ENCODE measurements at regions not wholly inside any gene's neighbourhood (a gene's known extent, or its start where the extent isn't known, plus 50 kb on each side); places are given as distances from the start of the nearest gene placed in this dataset.
"Not testable (repeated sequence)": the region's sequence is repeated elsewhere in the genome, so short reads cannot be mapped to it uniquely, and the experiment has no call there.

DNA sequence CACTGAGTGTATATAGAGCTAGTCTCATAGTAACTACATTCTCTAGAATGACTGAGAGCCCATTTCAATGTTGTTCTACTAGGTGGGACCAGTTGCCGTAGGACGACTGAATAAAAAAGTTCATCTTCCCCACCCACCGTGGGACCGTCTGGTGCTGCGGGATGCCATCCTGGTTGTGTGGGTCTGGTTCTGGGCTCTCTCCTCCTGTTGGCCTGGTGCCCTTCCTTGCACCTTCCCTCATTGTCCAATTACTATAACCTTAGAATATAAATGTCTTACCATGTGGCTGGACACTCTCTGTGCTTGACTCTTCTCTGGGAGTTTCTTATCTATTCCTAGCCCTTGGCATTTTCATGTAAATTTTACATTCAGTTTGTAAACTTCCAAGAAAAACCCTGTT, 344.4 kb downstream of the TCERG1L start:
- no peak for DNase-seq (ENCODE audit: low read depth)

DNA sequence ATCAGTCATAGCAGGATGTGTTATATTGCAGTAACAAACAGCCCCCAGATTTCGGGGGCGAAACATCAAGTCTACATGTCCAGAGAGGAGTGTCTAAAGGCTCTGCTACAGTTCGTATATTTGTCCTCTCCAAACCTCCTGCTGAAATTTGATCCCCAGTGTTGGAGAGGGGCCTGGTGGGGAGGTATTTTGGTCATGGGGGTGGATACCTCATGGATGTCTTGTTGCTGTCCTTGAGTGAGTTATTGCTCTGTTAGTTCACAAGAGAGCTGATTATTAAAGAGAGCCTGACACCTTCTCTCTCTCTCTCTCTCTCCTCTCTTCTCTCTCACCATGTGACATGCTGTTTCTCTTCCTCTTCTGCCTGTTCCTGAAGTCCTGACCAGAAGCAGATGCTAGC, 343.7 kb downstream of the TCERG1L start:
- DNase-seq (ENCODE audit: low read depth) = no peak

DNA sequence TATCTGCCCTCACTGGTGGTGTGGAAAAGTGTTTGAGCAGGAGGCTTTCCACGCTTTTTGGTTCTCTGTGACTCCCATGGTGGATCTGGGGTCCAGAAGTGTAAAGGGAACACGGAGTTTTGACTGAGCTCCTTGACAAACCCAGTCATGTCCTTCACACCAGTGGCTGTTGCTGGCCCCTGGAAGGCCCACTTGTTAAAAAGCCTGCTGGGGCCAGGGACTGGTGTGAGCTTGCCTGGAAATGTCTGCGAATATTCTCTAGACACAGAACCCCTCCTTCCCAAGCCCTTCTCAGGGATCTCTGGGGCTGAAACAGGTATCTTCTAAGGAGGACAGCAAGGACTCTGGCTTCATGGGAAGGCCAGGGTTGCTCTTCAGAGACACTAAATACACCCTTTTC, 343.0 kb downstream of the TCERG1L start:
- DNase-seq (ENCODE audit: low read depth) = no peak

DNA sequence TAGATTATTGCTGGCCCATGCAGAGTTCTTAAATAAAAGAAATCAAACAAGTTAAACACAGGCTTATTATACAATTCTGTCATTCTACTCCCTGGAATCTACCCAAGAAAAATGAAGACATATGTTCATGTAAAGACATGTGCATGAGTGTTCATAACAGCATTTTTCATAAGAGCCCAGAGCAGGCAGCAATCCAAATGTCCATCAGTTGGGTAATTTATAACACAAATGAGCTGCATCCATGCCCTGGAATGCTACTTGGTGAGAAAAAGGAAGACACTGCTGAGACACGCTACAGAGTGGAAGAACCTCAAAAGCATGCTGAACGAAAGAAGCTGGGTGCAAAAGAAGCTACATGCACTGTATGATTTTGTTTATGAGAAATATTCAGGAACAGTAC, 342.6 kb downstream of the TCERG1L start:
- no peak for DNase-seq (ENCODE audit: low read depth)

DNA sequence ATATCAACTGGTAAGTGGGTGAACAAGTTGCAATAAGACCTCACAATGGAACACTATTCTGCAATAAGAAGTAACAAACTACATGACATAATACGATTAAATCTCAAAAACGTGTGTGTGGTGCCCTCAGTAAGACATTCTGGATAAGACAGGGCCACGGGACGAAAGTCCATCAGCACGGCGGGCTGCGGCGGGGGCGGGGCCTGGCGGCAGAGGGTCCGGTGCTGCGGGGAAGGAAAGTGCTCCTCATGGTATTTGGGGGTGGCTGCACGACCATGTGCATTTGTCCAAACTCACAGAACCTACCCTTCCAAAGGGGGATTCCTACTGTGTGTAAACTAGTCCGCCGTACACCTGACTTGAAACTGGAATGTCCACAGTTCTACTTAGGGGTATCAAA, 341.8 kb downstream of the TCERG1L start:
- DNase-seq (ENCODE audit: low read depth) = no peak

DNA sequence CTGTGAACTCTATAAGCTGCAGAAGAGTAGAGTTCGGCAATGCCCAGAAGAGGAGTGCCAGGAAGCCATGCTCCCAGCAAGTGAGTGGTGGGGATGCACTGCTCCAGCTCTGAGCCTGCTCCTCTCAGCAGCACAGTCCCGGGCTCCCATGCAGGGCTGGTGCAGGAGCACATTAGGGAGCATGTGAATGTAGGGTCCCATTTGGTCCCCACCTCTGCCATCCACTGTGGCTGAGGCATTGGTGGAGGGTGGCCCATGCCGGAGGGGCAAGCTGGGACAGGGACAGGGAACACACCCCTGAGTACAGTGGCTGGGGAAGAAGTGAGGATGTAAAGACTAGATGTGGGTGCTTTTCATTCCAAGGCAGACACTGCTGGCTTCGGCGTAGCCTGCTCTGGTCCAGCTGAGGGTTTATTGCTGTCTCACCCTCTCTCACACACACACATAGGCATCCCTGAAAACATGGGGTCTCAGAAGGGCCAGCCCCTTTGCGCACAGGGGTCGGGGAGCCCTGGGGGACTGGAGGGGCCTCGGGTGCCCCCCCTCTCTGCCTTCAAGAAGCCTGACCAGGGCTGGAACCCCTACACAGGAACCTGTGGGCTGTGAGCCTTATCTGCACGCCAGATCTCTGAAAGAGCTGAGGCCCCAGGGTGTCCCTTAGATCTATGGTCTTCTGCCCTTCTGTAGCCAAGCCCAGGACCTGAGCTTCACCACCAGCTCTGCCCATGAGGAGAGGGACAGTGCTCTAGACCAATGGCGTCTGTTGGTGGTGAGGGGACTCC, 341.0 kb downstream of the TCERG1L start:
- DNase-seq (ENCODE audit: low read depth) = no peak

DNA sequence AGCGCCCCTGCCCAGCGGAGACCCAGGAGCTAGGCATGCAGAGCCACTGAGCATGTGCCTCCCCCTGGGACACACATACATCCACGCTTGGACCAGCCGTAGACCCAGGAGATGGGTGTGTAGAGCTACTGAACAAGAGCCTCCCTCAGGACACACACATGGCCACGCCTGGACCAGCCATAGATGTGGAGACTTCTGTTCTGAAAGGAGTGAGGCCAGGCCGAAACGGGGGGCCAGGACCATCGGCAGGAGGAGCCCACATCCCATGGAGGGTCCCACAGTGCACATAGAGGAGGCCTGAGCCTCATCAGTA, 340.4 kb downstream of the TCERG1L start:
- no peak for DNase-seq (ENCODE audit: low read depth)

DNA sequence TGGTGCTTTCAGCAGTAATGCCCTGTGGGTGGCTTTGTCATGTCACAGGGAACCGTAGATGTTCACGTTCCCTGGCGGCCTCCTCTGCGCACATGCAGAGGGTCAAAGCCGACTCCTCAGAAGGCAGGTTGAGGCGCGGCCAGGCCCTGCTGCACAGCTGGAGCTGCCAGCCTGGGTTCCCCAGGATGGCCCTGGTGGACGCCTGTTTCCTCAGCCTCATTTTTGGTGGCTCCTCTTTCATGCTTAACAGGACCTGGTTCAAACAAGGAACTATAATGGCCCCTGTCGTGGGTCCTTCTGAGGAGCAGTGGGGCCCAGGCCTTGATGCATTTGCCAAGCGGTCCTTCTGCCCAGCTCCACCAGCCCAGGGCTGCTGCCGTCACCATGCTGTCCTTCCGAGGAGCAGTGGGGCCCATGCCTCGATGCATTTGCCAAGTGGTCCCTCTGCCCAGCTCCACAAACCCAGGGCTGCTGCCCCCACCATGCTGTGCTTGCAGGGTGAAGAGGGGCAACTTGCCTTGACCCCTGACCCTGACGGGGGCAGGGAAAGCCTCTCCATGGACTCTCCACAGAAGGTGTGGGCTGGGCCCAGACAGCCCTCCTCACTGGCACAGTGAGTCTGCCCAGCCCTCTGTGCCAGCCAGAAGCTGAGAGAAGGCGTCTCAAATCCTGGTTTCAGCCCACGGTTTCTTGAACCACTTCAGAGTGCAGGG, 338.2 kb downstream of the TCERG1L start:
- no peak for DNase-seq (ENCODE audit: low read depth)

DNA sequence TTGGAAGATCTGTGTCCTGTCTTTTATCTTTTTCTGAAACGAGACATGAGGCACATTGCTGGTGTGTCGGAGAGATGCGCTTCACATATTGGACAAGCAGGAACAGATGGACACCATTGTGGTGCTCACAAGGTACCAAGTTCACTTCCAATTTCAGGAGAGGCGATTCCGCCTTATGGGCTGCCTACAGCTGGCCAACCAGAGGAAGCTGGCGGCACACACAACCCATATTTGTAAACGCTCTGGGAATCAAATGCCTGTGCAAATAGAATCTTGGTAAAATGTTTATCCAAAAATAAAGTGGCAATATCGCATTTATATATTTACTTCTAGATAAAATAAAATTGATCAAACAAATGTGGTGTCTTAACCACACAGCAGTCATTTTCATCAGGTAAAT, 337.4 kb downstream of the TCERG1L start:
- DNase-seq (ENCODE audit: low read depth) = no peak

DNA sequence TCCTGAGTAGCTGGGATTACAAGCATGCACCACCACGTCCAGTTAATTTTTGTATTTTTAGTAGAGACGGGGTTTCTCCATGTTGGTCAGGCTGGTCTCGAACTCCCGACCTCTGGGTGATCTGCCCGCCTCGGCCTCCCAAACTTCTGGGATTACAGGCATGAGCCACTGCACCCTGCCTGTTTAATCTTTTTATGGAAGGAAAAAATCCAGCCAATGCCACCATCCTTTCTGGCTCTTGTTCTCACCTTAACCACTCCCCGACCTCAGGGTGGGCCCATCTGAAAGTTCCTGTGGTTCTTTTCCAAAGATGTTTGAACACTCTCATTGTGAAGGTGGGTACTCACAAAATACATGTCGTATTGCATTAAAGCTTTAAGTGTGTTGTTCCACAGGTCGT, 336.2 kb downstream of the TCERG1L start:
- DNase-seq (ENCODE audit: low read depth) = not testable (repeated sequence)

DNA sequence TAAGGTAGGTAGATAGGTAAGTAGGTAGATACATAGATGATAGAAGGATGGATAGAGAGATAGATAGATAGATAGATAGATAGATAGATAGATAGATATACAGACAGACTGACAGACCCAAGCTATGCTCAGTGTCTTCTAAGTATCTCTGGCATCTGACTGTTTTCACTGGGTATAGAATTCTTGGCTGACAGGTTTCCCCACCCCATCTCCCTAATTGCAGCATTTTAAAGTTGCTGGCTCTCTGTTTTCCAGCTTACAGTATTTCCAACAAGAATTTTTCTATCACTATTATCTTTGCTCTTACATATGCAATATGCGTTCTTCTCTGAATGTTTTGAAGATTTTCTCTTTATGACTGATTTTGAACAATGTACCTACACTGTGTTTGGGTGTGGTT, 328.7 kb downstream of the TCERG1L start:
- no peak for DNase-seq (ENCODE audit: low read depth)

DNA sequence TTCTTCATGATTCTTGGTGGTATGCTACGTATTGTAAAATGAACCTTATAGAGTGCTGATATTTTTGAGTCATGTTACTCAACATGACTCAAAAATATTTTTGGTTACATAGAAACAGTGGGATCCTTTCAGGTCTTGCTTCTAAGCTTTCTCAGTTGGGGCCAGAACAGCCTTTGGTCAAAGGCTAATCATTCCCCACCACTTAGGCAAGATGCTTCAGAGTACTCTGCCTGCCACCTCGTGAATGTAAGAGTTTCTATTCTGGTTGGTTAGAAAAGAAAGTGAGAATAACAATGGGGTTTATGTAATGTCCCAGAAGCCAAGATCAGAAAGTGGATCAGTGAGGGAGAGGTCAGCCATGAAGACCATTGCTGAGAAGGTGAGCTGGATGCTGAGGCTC, 327.8 kb downstream of the TCERG1L start:
- DNase-seq (ENCODE audit: low read depth) = no peak

DNA sequence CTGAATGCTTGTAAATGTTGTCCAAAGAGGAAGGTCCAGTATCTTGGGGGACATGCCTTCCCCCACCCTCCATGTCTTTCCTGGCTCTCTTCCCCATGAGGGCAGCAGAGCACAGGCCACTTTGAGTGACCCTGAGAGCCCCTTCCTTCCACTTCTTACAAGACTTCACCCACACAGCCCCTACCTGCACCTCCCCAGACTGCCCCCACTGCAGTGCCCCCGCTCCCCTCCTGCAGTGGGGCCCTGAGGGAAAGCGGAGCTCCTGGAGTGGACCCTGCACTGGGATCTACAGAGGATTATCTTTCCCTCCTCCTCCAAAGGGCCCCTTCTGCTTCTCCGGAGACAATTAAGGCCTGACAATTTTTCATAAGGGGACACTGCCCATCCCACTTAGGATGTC, 326.8 kb downstream of the TCERG1L start:
- no peak for DNase-seq (ENCODE audit: low read depth)

DNA sequence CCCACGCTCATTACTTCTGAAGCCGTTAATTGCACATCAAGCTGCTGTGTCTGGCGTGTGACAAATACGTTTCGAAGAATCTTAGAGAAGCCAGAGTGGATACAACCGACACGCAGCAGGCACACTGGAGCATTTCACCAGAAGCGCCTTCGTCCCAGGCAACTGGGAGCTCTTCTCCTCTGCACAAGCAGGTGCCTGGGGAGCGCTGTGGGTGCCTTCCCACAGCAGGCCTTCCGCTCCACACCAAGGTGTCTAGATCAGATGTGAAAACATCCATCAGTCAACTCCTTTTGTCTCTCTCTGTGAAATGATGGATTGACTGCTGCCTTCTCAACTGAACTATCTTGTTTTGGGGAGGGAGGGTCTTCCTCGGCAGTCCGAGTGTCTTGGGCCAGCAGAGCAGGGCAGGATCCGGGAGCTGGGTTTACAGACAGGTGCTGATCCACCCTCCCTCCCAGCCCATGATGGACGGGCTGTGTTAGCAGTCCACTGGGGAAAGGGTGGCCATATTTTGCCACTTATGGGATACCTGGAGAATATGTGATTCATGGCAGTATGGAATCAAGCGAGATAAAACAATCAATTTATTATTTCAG, 326.3 kb downstream of the TCERG1L start:
- no peak for DNase-seq (ENCODE audit: low read depth)

DNA sequence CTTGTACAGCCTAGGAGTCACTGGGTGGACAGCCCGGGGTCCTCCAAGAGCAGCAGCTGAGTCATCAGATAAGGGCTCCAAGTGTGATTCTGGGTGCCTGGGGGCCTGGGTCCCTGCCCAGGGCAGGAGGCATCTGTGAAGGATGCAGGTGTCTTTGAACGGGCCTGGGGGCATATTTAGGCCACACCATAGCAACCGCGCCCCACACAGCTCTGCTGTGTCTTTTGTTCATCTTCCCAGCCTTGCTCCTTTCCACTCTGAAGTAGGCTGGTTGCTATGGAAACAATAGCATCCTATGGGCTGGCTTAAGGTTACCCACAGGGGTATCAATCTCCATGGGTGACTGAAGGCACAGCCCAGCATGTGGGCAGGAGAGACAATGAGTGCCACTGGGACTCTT, 324.7 kb downstream of the TCERG1L start:
- DNase-seq (ENCODE audit: low read depth) = no peak

DNA sequence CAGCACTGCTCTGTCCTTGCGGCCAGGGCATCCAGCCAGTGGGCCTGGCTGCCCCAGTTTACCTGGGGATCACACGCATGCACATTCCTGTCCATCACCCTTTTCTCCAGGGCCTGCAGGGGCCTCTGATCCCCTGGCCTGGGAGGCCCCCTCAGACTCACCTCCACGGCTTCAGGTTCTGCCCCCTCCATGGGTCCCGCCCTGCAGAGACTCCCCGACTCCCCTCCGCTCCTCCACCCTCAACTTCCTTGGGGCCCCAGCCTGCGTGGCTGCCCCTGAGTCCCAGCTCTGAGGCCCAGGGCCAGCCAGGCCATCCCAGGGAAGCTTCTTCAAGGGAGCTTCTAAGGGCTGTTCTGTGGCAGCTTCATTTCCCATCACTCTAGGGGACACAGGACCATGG, 324.1 kb downstream of the TCERG1L start:
- no peak for DNase-seq (ENCODE audit: low read depth)

DNA sequence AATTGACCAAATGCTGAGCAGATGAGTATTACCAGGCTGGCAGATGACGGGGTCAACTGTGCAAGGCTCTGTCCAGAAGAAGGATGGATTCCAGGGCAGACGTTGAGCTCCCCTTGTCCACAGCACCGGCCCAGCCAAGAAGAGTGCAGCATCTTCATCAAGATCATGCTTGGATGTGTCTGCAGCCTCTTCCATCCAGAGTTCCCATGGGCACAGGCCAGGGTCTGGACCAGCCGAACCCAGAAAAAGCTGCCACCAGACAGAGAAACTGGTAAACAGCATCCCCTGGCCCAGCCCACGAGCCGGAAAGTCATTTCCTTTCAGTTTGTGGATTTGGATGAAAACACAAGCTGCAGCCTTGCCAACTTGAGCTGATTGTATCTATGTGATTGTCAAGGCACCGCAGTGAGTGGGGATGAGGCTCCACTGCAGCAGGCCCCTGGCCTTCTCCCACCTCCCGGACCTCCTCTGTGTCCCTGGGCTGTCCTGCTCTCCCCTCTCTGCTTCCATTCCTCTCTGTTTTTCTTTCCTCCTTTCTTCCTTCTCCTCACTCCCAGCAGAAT, 321.8 kb downstream of the TCERG1L start:
- no peak for DNase-seq (ENCODE audit: low read depth)

DNA sequence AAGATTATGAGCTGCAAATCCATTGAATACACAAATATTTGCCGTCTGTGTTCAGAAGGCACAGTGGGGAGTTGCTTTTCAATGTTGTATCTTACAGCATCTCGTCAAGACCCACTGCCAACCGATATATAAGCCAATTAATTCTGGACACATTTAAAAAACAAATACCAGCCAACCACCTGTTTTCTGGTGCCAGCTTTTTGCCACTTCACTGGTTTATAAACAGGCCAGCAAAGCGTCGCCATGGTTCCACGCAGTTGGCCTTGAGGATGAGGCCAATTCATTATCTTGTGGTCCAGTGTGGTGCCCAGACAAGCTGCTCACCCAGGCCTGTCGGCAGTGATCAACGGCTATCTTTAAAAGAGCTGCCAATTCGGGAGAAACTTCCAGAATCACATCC, 321.0 kb downstream of the TCERG1L start:
- DNase-seq (ENCODE audit: low read depth) = no peak

DNA sequence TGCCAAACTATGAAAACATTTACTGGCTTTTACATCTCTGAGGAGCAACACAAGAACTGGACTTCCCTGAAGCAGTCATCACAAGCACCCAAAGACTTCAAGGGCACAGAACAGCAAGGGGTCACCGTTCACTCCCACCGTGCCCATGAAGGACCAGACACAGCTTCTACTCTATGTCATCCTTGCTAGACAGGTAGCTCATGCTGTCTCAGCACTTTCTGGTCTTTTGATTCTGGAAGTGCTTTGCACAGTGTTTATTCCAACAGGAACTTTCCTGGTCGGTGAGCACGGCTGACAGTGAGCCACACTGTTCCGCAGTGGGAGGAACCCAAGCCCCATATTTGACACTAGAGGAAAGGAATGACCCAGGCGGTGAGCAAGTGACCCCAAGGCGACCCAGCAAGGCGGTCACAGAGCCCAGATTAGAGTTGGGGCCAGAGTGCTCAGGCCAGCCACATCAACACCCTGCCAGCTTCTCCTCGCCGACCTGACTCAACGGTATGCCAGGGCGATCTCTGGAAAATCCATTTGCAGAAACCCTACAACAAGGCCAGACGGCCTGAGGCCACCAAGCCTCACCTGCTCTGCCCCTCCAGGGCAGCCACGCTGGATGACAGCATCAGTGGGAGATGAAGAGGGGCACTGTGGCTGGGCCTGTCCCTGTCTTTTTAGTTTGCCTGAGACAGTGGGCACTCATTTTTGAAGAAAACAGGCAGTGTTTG, 318.6 kb downstream of the TCERG1L start:
- DNase-seq (ENCODE audit: low read depth) = no peak

DNA sequence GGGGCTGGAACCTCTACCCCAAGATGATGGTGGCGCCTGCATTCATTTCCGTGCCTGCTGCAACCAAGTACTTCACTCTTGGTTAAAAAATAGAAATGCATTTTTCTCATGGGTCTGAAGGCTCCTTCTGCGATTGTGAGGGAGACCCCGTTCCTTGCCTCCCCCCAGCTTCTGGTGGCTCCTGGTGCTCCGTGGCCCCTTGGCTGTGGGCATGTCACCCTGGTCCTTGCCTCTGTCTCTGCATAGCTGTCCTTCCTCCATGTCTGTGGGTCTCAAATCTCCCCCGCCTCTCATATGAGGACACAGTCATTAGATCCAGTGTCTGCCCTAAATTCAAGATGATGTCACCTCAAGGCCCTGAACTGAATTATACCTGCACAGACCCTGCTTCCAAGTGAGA, 317.9 kb downstream of the TCERG1L start:
- DNase-seq (ENCODE audit: low read depth) = no peak

DNA sequence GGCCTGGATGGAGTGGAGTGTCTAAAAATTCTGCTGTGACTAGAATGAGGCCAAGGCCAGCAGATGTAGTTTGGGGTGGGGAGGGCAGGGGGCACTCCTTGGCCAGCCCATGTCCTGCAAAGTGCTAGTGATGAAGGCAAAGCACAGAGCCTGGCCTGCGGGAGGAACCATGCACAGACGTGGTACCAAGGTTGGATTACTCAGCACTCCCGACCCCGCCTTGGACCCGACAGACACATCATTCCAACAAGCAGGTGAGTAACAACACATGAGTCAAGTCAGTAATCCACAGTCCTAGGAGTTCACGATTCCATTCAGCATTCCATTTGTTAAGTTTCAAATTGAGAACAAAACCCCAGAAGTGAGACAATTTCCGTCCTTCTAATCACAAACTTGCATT, 317.3 kb downstream of the TCERG1L start:
- no peak for DNase-seq (ENCODE audit: low read depth)

DNA sequence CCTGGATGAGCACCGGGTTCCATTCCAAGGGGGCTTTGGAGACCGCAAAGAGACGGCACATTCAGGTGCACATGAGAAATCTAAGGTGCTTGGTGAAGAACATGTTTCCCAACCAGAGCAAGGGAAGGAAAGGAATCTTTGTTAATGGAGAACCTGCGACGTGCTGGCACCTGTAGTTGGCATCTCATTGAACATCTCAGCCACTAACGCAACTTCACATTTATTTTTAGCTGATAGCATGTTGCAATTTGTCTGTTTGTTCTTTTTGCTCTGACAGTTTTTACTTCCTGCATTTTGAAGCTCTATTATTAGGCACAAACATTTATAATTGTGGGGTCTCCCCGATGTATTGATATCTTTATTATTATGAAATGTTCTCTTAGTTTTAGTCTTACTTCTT, 316.7 kb downstream of the TCERG1L start:
- DNase-seq (ENCODE audit: low read depth) = no peak
